Body of pancreas (tissue), 4 donors: ENCODE measurements at regions not wholly inside any gene's neighbourhood (a gene's known extent, or its start where the extent isn't known, plus 50 kb on each side); places are given as distances from the start of the nearest gene placed in this dataset.

Experiments used
- POLR2A ChIP-seq, 3 donors: fragments of 450-650 bp; IDR thresholded peaks; one replicate each; pipeline ENCODE4 v1.6.1; 2016; ENCODE audit warnings: antibody characterized with exemption in 3 of 3, mild to moderate bottlenecking in 2 of 3
- TF ChIP-seq, protein P1 (sequence below), 7 experiments: fragments of 450-650 bp in 4 of 7; fragments of 200-600 bp in 3 of 7; sonication (generic) in 3 of 7; IDR thresholded peaks; one replicate each; pipeline ENCODE4 v1.5.1; 2016 to 2019; ENCODE audit warnings: antibody characterized with exemption in 7 of 7

DNA sequence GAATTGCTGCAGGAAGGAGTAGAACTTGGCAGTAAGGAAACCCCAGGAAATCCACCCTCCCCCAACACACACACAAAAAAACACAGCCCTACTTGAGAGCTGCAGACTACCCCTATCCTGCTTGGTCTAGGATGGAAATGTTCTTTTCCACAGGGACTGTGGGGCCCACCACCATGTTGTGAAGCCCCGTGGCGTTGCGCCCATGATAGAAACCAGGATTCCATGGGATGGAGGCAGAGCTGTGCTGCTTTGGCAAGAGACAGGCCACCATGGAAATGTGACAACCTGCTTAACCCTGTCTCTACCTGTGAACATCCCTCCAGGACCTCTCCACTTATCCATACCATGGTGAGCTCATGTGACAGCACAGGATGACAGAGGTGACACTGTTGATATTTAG is 121.1 kb upstream of the NGF start:
- TF ChIP-seq, protein P1, sequence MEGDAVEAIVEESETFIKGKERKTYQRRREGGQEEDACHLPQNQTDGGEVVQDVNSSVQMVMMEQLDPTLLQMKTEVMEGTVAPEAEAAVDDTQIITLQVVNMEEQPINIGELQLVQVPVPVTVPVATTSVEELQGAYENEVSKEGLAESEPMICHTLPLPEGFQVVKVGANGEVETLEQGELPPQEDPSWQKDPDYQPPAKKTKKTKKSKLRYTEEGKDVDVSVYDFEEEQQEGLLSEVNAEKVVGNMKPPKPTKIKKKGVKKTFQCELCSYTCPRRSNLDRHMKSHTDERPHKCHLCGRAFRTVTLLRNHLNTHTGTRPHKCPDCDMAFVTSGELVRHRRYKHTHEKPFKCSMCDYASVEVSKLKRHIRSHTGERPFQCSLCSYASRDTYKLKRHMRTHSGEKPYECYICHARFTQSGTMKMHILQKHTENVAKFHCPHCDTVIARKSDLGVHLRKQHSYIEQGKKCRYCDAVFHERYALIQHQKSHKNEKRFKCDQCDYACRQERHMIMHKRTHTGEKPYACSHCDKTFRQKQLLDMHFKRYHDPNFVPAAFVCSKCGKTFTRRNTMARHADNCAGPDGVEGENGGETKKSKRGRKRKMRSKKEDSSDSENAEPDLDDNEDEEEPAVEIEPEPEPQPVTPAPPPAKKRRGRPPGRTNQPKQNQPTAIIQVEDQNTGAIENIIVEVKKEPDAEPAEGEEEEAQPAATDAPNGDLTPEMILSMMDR (IDR thresholded peaks at IDR 0.05) = no peak
- TF ChIP-seq POLR2A (IDR thresholded peaks at IDR 0.05) = no peak
